Pancreas (tissue), 10 donors: ENCODE measurements at regions not wholly inside any gene's neighbourhood (a gene's known extent, or its start where the extent isn't known, plus 50 kb on each side); places are given as distances from the start of the nearest gene placed in this dataset.

ENCODE experiments used
- ATAC-seq, 4 donors: fragments of 200-7000 bp; cut with Tn5 transposase; one replicate each; pipeline versions ENCODE4 v1.8.0 to v1.9.1; 2020; ENCODE audit warnings: mild to moderate bottlenecking in 4 of 4, moderate library complexity in 4 of 4
- DNase-seq, 6 donors: peaks; one replicate each; pipeline ENCODE4 v3.0.0-alpha.2; 2020
- FAIRE-seq: peaks from 2 replicates; lab custom pipeline; 2012; peaks lifted over from hg19 to GRCh38; lab: Jason Lieb, UNC
- H3K27ac ChIP-seq, 4 donors: fragments of 200-600 bp; sonication (generic); 1 replicate in 3 of 4; 2 replicates in 1 of 4; pipeline versions ENCODE4 v1.5.0 to v1.8.0; 2020
- H3K27me3 ChIP-seq, 4 donors: fragments of 200-600 bp; one replicate each; pipeline ENCODE4 v1.8.0; 2021
- H3K36me3 ChIP-seq, 3 donors: fragments of 200-600 bp; sonication (generic) in 1 of 3; one replicate each; pipeline versions ENCODE4 v1.5.0 to v1.8.0; 2020 to 2021
- H3K4me1 ChIP-seq, 3 donors: fragments of 200-600 bp; one replicate each; pipeline ENCODE4 v1.8.0; 2021
- H3K4me3 ChIP-seq, 4 donors: fragments of 200-600 bp; sonication (generic) in 2 of 4; one replicate each; pipeline versions ENCODE4 v1.5.0 to v1.8.0; 2020 to 2021
- H3K9me3 ChIP-seq, 4 donors: fragments of 200-600 bp; one replicate each; pipeline ENCODE4 v1.8.0; 2021
- WGBS, 2 donors: extraction: QIAGEN DNeasy Blood & Tissue Kit; methylation state at CpG; one replicate each; pipeline ENCODE4 v1.1.7; 2013; 5-methylcytosine and 5-hydroxymethylcytosine counted together
- intact Hi-C, 3 donors: fragments of 100-400 bp; cut with DNase I; formaldehyde crosslinking; loops; one replicate each; pipeline versions ENCODE4 v1.11.1 to v1.14.2; 2022
- TF ChIP-seq, protein P1 (sequence below), 4 donors: fragments of 200-600 bp; sonication (generic) in 3 of 4; IDR thresholded peaks; one replicate each; pipeline versions ENCODE4 v1.5.0 to v1.8.0; 2021; ENCODE audit warnings: antibody characterized with exemption in 4 of 4
- donor health status: healthy with polysubstance abuse.
- donor health status: DM: no; HTN: no; CAD: no; lungs with moderate emphysema.
- donor health status: DM: no; HTN: no; CAD: no.
- donor health status: control.
- donor health status: control.
- donor health status: Bipolar disorder and iron deficiency.
- donor health status: DM: yes; HTN: yes; CAD: no.
- donor health status: DM: no; HTN: no; CAD: no.
- donor health status: DM: no; HTN: no; CAD: no.
- donor health status: DM: yes; HTN: yes; CAD: no.

DNA sequence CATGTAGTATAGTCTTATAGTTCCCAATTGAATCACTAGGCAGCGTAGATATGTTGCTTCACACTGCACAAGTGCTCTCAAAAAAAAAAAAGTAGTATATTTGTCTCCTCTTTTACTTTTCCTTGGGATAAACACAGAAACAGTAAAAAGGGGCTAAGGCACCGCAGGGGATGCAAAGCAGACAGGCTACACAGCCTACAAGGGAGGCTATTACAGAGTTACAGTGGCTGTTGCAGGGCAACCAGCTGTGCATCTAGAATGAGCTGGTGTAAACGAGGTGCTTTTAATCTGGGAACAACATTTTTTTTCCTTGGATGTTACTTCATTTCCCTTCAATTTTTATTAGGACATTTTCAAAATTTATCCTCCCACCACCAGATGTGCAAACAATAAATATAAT lies 1934.7 kb upstream of the CELF4 start:
- Histone ChIP-seq H3K4me1 (no peaks in the 10 kb centered on the region), H3K27me3 (no peaks in the 10 kb centered on the region), H3K27ac (no peak overlapping the region), H3K9me3 (no peaks in the 10 kb centered on the region), H3K36me3 (no peaks in the 10 kb centered on the region), H3K4me3 (no peak overlapping the region)
- WGBS, 2 donors, result 85 to 92% methylated on average over 3 of the region's 3 CpGs
- no peak for ATAC-seq
- intact Hi-C loops, result no loop called here
- DNase-seq, result no peak
- no peak for FAIRE-seq
- TF ChIP-seq, protein P1, sequence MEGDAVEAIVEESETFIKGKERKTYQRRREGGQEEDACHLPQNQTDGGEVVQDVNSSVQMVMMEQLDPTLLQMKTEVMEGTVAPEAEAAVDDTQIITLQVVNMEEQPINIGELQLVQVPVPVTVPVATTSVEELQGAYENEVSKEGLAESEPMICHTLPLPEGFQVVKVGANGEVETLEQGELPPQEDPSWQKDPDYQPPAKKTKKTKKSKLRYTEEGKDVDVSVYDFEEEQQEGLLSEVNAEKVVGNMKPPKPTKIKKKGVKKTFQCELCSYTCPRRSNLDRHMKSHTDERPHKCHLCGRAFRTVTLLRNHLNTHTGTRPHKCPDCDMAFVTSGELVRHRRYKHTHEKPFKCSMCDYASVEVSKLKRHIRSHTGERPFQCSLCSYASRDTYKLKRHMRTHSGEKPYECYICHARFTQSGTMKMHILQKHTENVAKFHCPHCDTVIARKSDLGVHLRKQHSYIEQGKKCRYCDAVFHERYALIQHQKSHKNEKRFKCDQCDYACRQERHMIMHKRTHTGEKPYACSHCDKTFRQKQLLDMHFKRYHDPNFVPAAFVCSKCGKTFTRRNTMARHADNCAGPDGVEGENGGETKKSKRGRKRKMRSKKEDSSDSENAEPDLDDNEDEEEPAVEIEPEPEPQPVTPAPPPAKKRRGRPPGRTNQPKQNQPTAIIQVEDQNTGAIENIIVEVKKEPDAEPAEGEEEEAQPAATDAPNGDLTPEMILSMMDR (IDR thresholded peaks at IDR 0.05), result no peak

DNA sequence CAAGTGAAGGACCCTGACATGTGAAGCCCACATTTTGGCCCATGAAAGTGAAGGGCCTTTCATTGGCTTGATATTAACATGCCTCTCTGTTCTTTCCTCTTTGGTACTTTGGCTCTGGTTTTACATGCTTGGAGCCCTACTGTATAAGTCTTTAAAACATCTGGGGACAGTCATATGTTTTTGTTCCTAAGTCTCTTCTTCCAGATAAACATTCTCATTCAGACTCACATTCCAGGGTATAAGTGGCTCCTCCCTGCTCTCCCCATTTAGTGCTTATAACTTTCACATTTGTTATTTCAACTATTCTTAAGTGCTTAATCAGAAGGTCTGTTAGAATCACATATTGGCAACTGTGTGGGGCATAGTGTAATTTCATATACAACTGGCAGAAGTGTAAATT lies 1932.2 kb upstream of the CELF4 start:
- no peaks in the 10 kb centered on the region for H3K27me3 ChIP-seq
- no peak for DNase-seq
- no peak overlapping the region for H3K27ac ChIP-seq
- peaks cover 0 to 12% (median 12%) of the 10 kb centered on the region in 3 donors for H3K4me1 ChIP-seq
- no peaks in the 10 kb centered on the region for H3K36me3 ChIP-seq
- no peak overlapping the region for H3K4me3 ChIP-seq
- TF ChIP-seq, protein P1 (IDR thresholded peaks at IDR 0.05), result no peak
- ATAC-seq, result no peak
- intact Hi-C loops, result no loop called here
- H3K9me3 ChIP-seq, result no peaks in the 10 kb centered on the region
- no peak for FAIRE-seq

GRCh38 chr18:39496986-39497385 lies 1931.4 kb upstream of the CELF4 start:
- no peak overlapping the region for H3K27ac ChIP-seq
- 89 to 93% methylated on average over 4 of the region's 4 CpGs for WGBS, 2 donors
- H3K4me1 ChIP-seq, result peaks cover 0 to 12% (median 12%) of the 10 kb centered on the region in 3 donors
- H3K9me3 ChIP-seq, result no peaks in the 10 kb centered on the region
- H3K27me3 ChIP-seq, result no peaks in the 10 kb centered on the region
- H3K4me3 ChIP-seq, result no peak overlapping the region
- TF ChIP-seq, protein P1 (IDR thresholded peaks at IDR 0.05), result no peak
- DNase-seq (no peak), ATAC-seq (no peak), FAIRE-seq (no peak)
- intact Hi-C loops, result no loop called here
- no peaks in the 10 kb centered on the region for H3K36me3 ChIP-seq

GRCh38 chr18:39494211-39494896 lies 1928.8 kb upstream of the CELF4 start:
- FAIRE-seq, result no peak
- Histone ChIP-seq H3K4me1 (peaks cover 0 to 12% (median 12%) of the 10 kb centered on the region in 3 donors), H3K27me3 (no peaks in the 10 kb centered on the region), H3K4me3 (no peak overlapping the region), H3K27ac (no peak overlapping the region), H3K36me3 (no peaks in the 10 kb centered on the region), H3K9me3 (no peaks in the 10 kb centered on the region)
- intact Hi-C loops, result no loop called here
- 10 to 21% methylated on average over 3 of the region's 3 CpGs for WGBS, 2 donors
- DNase-seq, result no peak
- TF ChIP-seq, protein P1 (IDR thresholded peaks at IDR 0.05), result no peak
- peak; percentile 88 to 97 (median 95) for ATAC-seq

DNA sequence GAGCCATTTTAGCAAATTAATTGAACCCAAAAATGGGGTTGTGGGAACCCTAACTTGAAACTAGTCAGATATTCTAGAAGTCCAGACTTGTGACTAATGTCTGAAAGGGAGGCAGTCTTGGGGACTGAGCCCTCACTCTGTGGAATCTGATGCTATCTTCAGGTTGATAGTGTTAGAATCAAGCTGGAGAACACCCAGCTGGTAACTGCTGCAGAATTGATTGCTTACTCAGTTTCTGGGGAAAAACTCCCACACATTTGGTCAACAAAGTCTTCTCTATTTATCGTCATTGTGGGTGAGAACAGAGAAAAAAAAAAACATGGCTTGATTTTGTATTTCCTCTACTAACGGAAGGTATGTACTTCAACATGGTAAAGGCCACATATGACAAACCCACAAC lies 1925.8 kb upstream of the CELF4 start:
- Histone ChIP-seq H3K9me3 (no peaks in the 10 kb centered on the region), H3K27ac (no peak overlapping the region)
- 81 to 86% methylated on average over 2 of the region's 2 CpGs for WGBS, 2 donors

More for the DNA sequence above, 1925.8 kb upstream of the CELF4 start:
- no peak for ATAC-seq
- FAIRE-seq, result no peak
- H3K4me1 ChIP-seq, result peaks cover 0 to 12% (median 12%) of the 10 kb centered on the region in 3 donors
- H3K27me3 ChIP-seq, result no peaks in the 10 kb centered on the region
- no peaks in the 10 kb centered on the region for H3K36me3 ChIP-seq
- intact Hi-C loops, result no loop called here
- H3K4me3 ChIP-seq, result no peak overlapping the region
- TF ChIP-seq, protein P1 (IDR thresholded peaks at IDR 0.05), result no peak
- no peak for DNase-seq
